Tibial nerve (tissue), 3 donors: ENCODE measurements at regions not wholly inside any gene's neighbourhood (a gene's known extent, or its start where the extent isn't known, plus 50 kb on each side); places are given as distances from the start of the nearest gene placed in this dataset.

Source experiments
- POLR2A ChIP-seq, 2 donors: fragments of 450-650 bp; IDR thresholded peaks; one replicate each; pipeline ENCODE4 v1.6.1; 2017; ENCODE audit warnings: antibody characterized with exemption in 2 of 2, mild to moderate bottlenecking in 2 of 2, moderate library complexity in 2 of 2
- TF ChIP-seq, protein P1 (sequence below), 5 experiments: fragments of 200-600 bp in 3 of 5; fragments of 450-650 bp in 2 of 5; sonication (generic) in 3 of 5; IDR thresholded peaks; one replicate each; pipeline ENCODE4 v1.5.1; 2016 to 2019; ENCODE audit warnings: antibody characterized with exemption in 5 of 5, mild to moderate bottlenecking in 3 of 5, moderate library complexity in 2 of 5

DNA sequence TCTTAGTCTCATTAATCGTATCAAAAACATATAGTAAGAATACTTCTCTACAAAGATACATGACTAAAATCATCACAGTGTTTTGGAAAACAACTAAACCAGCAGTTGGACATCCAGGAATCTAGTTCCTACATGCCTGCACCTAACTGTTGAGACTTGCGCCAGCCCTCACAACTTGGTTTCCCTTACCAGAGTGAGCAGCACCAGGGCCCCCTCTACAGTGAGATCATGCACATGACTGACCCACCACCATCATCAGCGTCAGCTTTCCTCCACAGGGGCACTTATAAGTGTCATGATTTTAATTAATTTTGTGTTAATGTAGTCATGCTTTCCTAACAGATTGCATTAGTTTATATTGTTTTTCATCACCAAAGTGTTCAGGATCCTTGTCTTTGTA lies 1322.0 kb downstream of the EFNB2 start:
- TF ChIP-seq, protein P1, sequence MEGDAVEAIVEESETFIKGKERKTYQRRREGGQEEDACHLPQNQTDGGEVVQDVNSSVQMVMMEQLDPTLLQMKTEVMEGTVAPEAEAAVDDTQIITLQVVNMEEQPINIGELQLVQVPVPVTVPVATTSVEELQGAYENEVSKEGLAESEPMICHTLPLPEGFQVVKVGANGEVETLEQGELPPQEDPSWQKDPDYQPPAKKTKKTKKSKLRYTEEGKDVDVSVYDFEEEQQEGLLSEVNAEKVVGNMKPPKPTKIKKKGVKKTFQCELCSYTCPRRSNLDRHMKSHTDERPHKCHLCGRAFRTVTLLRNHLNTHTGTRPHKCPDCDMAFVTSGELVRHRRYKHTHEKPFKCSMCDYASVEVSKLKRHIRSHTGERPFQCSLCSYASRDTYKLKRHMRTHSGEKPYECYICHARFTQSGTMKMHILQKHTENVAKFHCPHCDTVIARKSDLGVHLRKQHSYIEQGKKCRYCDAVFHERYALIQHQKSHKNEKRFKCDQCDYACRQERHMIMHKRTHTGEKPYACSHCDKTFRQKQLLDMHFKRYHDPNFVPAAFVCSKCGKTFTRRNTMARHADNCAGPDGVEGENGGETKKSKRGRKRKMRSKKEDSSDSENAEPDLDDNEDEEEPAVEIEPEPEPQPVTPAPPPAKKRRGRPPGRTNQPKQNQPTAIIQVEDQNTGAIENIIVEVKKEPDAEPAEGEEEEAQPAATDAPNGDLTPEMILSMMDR (IDR thresholded peaks at IDR 0.05): no peak
- no peak for TF ChIP-seq POLR2A (IDR thresholded peaks at IDR 0.05)
